Vagina (tissue), 2 donors: ENCODE measurements at regions not wholly inside any gene's neighbourhood (a gene's known extent, or its start where the extent isn't known, plus 50 kb on each side); places are given as distances from the start of the nearest gene placed in this dataset.

ENCODE experiments used
- DNase-seq, 2 donors: peaks; one replicate each; pipeline ENCODE4 v3.0.0-alpha.2; 2017; ENCODE audit errors: extremely low spot score in 2 of 2
- H3K27ac ChIP-seq: fragments of 200-600 bp; sonication (generic); one replicate; pipeline ENCODE4 v1.5.1; 2019
- H3K27me3 ChIP-seq: fragments of 200-600 bp; sonication (generic); one replicate; pipeline ENCODE4 v1.5.1; 2019
- H3K36me3 ChIP-seq, 2 donors: fragments of 200-600 bp; sonication (generic); one replicate each; pipeline ENCODE4 v1.5.1; 2017 to 2019
- H3K4me1 ChIP-seq: fragments of 200-600 bp; sonication (generic); one replicate; pipeline ENCODE4 v1.5.1; 2019
- H3K4me3 ChIP-seq, 2 donors: fragments of 200-600 bp; sonication (generic); 1 replicate in 1 of 2; 2 replicates in 1 of 2; pipeline ENCODE4 v1.5.1; 2016 to 2019
- H3K9me3 ChIP-seq: fragments of 200-600 bp; sonication (generic); one replicate; pipeline ENCODE4 v1.5.1; 2019
- CTCF ChIP-seq, 3 experiments: fragments of 450-650 bp in 2 of 3; fragments of 200-600 bp in 1 of 3; sonication (generic) in 1 of 3; IDR thresholded peaks; one replicate each; pipeline ENCODE4 v1.5.1; 2017 to 2019; ENCODE audit warnings: antibody characterized with exemption in 3 of 3, mild to moderate bottlenecking in 2 of 3, moderate library complexity in 2 of 3
- POLR2A ChIP-seq, 2 donors: fragments of 450-650 bp; IDR thresholded peaks; one replicate each; pipeline ENCODE4 v1.6.1; 2017; ENCODE audit warnings: antibody characterized with exemption in 2 of 2, mild to moderate bottlenecking in 2 of 2, moderate library complexity in 2 of 2
- POLR2AphosphoS5 ChIP-seq, 2 donors: sonication (generic); formaldehyde crosslinking; IDR thresholded peaks; one replicate each; pipeline ENCODE4 v1.9.0; 2017; ENCODE audit warnings: antibody characterized with exemption in 2 of 2, mild to moderate bottlenecking in 2 of 2, low read depth in 1 of 2; ENCODE audit not compliant: insufficient read depth in 1 of 2
- intact Hi-C: fragments of 100-400 bp; cut with DNase I; formaldehyde crosslinking; loops from one replicate; pipeline ENCODE4 v1.15.1; 2023

GRCh38 chr4:81883004-81883403 lies 411.3 kb upstream of the RASGEF1B start:
- TF ChIP-seq POLR2A (IDR thresholded peaks at IDR 0.05) (no peak), POLR2AphosphoS5 (IDR thresholded peaks at IDR 0.05; ENCODE audit: insufficient read depth in 1 of 2, low read depth in 1 of 2) (no peak), CTCF (IDR thresholded peaks at IDR 0.05) (no peak)
- intact Hi-C loops = no loop called here

GRCh38 chr4:81881855-81882621 lies 410.3 kb upstream of the RASGEF1B start:
- H3K27me3 ChIP-seq = no peaks in the 10 kb centered on the region
- H3K4me1 ChIP-seq = no peaks in the 10 kb centered on the region
- H3K9me3 ChIP-seq = peaks cover 6% of the 10 kb centered on the region
- H3K27ac ChIP-seq = no peak overlapping the region
- no peak for DNase-seq
- intact Hi-C loops = no loop called here
- no peaks in the 10 kb centered on the region for H3K36me3 ChIP-seq
- no peak overlapping the region for H3K4me3 ChIP-seq
- TF ChIP-seq POLR2A (IDR thresholded peaks at IDR 0.05) (no peak), CTCF (IDR thresholded peaks at IDR 0.05) (no peak), POLR2AphosphoS5 (IDR thresholded peaks at IDR 0.05; ENCODE audit: insufficient read depth in 1 of 2, low read depth in 1 of 2) (no peak)

More at GRCh38 chr4:81883004-81883403, 411.3 kb upstream of the RASGEF1B start:
- H3K4me3 ChIP-seq = no peak overlapping the region
- no peak overlapping the region for H3K27ac ChIP-seq
- no peaks in the 10 kb centered on the region for H3K36me3 ChIP-seq
- no peaks in the 10 kb centered on the region for H3K4me1 ChIP-seq
- no peaks in the 10 kb centered on the region for H3K27me3 ChIP-seq
- peaks cover 6% of the 10 kb centered on the region for H3K9me3 ChIP-seq
- DNase-seq = no peak

GRCh38 chr4:81876106-81876505 lies 404.4 kb upstream of the RASGEF1B start:
- no peak for DNase-seq
- no peaks in the 10 kb centered on the region for H3K36me3 ChIP-seq

DNA sequence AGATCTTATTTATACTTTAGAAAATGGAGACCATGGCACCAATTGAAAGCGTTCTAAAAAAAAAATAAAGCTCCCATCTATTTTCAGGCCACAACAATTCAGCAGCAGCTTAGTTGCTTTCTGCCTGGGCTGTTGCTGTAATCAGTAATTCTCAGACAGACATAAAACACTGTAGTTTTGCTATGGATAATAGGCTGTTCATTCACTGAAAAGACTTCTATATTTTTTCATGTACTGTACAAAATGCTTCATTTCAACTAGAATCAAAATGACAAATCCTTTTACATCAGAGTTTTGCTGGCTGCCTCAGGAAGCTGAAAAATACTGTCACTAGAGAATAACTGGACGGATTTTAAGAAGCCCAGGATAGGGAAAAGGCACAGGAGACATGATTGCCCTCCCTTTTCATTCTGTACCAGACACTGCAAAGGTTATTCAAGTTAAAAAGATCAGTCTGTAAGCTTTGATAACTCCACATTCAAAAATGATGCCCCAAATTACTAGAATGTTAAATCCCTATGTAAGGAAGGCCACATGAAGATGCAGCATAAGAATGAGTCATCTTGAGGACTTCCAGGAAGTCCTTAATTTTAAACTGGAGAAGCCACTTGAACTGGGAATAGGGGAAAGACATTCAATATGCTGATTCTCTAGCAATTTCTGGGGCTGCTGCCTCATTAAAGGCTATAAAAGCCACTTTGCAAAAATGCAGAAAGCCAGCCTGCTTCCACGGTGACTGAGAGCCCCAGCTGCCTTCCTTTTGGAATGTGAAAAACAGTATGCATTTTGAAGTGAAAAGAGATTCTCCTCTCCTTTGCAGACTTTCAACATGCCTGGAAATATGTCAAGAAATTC lies 403.2 kb upstream of the RASGEF1B start:
- Histone ChIP-seq H3K36me3 (no peaks in the 10 kb centered on the region), H3K27me3 (no peaks in the 10 kb centered on the region), H3K4me1 (no peaks in the 10 kb centered on the region), H3K4me3 (no peak overlapping the region), H3K9me3 (no peaks in the 10 kb centered on the region), H3K27ac (no peak overlapping the region)
- no peak for DNase-seq
- intact Hi-C loops = no loop called here
- TF ChIP-seq CTCF (IDR thresholded peaks at IDR 0.05) (no peak), POLR2AphosphoS5 (IDR thresholded peaks at IDR 0.05; ENCODE audit: insufficient read depth in 1 of 2, low read depth in 1 of 2) (no peak), POLR2A (IDR thresholded peaks at IDR 0.05) (no peak)

More at GRCh38 chr4:81876106-81876505, 404.4 kb upstream of the RASGEF1B start:
- Histone ChIP-seq H3K4me3 (no peak overlapping the region), H3K4me1 (no peaks in the 10 kb centered on the region), H3K27me3 (no peaks in the 10 kb centered on the region), H3K9me3 (no peaks in the 10 kb centered on the region), H3K27ac (no peak overlapping the region)
- TF ChIP-seq POLR2AphosphoS5 (IDR thresholded peaks at IDR 0.05; ENCODE audit: insufficient read depth in 1 of 2, low read depth in 1 of 2) (no peak), POLR2A (IDR thresholded peaks at IDR 0.05) (no peak), CTCF (IDR thresholded peaks at IDR 0.05) (no peak)
- intact Hi-C loops = no loop called here
